ENCODE measurements at regions not wholly inside any gene's neighbourhood (a gene's known extent, or its start where the extent isn't known, plus 50 kb on each side); places are given as distances from the start of the nearest gene placed in this dataset.

GRCh38 chr14:65331652-65332051, 80.9 kb upstream of the FUT8 start:
- TF ChIP-seq POLR2AphosphoS5 (IDR thresholded peaks at IDR 0.05; ENCODE audit: low read depth, low read length) (no peak), POLR2A (IDR thresholded peaks at IDR 0.05; ENCODE audit: low read depth, low read length) (no peak)
